Mucosa of descending colon (tissue), 3 donors: ENCODE measurements at regions not wholly inside any gene's neighbourhood (a gene's known extent, or its start where the extent isn't known, plus 50 kb on each side); places are given as distances from the start of the nearest gene placed in this dataset.

ENCODE experiments used
- ATAC-seq: fragments of 200-7000 bp; cut with Tn5 transposase; one replicate; pipeline ENCODE4 v1.9.1; 2020; ENCODE audit warnings: mild to moderate bottlenecking, moderate library complexity
- DNase-seq, 3 donors: peaks; one replicate each; pipeline ENCODE4 v3.0.0-alpha.2; 2020
- H3K36me3 ChIP-seq: fragments of 200-600 bp; one replicate; pipeline ENCODE4 v1.8.0; 2021; ENCODE audit warnings: low read depth, mild to moderate bottlenecking
- H3K4me1 ChIP-seq: fragments of 200-600 bp; one replicate; pipeline ENCODE4 v1.8.0; 2021; ENCODE audit warnings: low read depth, mild to moderate bottlenecking
- H3K4me3 ChIP-seq: fragments of 200-600 bp; one replicate; pipeline ENCODE4 v1.8.0; 2021; ENCODE audit warnings: mild to moderate bottlenecking
- H3K9me3 ChIP-seq: fragments of 200-600 bp; one replicate; pipeline ENCODE4 v1.8.0; 2021; ENCODE audit warnings: mild to moderate bottlenecking
- CTCF ChIP-seq: fragments of 200-600 bp; IDR thresholded peaks from one replicate; pipeline ENCODE4 v1.8.0; 2022; ENCODE audit warnings: antibody characterized with exemption, mild to moderate bottlenecking
- intact Hi-C, 2 donors: fragments of 100-400 bp; cut with DNase I in 1 of 2; cut with micrococcal nuclease in 1 of 2; formaldehyde crosslinking; loops; one replicate each; pipeline versions ENCODE4 v1.11.0 to v1.11.1; 2022; cut with DNase I, micrococcal nuclease
- donor health status: DM: no; HTN: no; CAD: no; lungs with moderate emphysema.
- donor health status: DM: no; HTN: no; CAD: no.
- donor health status: DM: no; HTN: yes; CAD: no.

DNA sequence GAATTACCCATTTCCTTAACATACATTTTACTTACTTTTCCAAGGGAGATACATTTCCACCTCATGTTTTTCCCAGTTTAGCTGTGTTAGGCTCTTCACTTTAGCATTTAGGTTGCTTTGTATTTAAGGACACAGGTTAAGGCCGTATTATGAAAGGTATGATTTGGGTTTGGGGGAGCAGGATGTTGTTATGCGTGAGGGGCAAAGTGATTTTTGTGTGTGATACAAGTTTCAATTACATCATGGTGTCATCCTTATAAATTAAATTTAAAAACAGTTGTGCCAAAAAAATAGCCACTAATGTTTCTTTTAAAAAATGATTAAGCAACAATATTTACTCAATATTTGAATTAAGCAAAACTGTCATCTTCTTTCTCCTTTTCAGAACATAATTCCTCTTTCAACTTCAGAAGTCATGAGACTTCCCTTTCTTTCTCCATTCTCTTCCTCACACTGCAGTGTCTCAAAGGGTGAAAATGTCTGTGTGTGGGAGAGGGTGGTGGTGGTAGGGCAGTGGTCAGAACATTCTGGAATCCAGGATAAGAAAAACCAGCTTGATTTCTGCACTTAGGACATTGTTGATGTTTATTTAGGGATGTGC, 126.2 kb downstream of the KCNRG start:
- no peak for TF ChIP-seq CTCF
- Histone ChIP-seq H3K4me1 (no peaks in the 10 kb centered on the region), H3K36me3 (no peaks in the 10 kb centered on the region), H3K9me3 (no peaks in the 10 kb centered on the region), H3K4me3 (no peak overlapping the region)
- no peak for ATAC-seq
- intact Hi-C loops: no loop called here
- no peak for DNase-seq

DNA sequence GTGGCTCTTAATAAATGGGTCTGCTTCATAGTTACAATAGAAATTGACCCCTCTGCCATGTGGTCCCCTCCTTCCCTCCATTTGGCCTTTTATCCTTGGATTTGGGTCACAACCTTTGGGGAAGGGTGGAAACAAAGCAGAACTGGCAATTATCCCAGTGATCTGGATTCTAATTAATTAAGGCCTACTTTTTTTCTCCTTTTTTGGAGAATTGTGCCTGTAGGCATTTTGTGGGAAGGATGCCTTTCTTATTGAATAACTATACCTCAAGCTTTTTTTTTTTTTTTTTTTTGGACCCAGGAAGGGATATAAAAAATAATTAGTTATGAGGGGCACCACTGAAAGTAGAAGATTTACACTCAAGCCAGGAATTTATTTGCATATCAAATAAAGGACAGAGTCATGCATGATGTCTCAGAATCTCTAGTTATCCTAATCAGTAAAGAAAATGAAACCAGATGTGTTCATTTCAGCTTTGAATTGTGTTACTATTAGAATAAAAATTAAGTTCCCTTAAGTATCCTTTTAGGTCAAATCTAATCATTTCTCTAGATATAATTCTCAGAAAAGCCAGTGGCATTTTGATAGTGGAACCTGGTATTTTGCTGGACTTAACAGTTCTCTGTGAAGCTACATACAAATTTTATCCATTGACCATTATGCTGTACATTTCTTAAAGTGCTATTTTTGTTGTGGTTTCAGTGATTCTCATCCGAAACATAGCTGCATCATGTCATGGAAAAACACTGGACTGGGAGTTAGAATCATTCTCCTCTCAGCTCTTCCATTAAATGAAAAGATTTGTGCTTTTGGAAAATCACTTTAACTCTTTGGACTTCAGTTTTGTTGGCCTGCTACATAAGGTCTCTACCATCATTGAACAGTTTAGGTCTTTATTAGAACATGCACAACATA, 129.3 kb downstream of the KCNRG start:
- DNase-seq (no peak), ATAC-seq (no peak)
- Histone ChIP-seq H3K4me3 (no peak overlapping the region), H3K4me1 (no peaks in the 10 kb centered on the region), H3K9me3 (no peaks in the 10 kb centered on the region), H3K36me3 (no peaks in the 10 kb centered on the region)
- intact Hi-C loops: no loop called here
- no peak for TF ChIP-seq CTCF

GRCh38 chr13:50149214-50149613, 134.0 kb downstream of the KCNRG start:
- intact Hi-C loops: no loop called here
- H3K36me3 ChIP-seq: no peaks in the 10 kb centered on the region

DNA sequence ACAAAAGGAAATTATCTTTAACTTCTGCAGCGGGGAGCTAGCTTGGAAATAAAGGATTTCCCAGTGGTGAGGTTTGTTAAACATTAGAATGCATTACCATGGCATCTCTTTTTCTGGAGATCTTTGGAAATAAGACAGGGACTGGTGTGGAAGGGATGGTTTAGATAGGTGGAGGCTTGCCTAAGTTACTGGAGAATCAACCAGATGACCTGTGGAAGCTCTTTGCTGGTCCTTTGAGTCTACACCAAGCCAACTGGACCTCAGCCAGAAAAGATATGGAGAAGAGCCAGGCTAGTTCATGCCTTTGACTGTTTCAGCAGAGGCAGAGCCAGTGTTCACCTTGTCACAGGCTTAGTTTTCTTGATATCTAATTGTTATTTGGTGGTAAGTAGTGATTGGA, 134.7 kb downstream of the KCNRG start:
- Histone ChIP-seq H3K9me3 (no peaks in the 10 kb centered on the region), H3K4me1 (no peaks in the 10 kb centered on the region), H3K4me3 (no peak overlapping the region), H3K36me3 (no peaks in the 10 kb centered on the region)
- DNase-seq (peak in 1 of 3 donors; percentile 51), ATAC-seq (no peak)
- intact Hi-C loops: no loop called here
- no peak for TF ChIP-seq CTCF

More at GRCh38 chr13:50149214-50149613, 134.0 kb downstream of the KCNRG start:
- Histone ChIP-seq H3K9me3 (no peaks in the 10 kb centered on the region), H3K4me3 (no peak overlapping the region), H3K4me1 (no peaks in the 10 kb centered on the region)
- DNase-seq (no peak), ATAC-seq (no peak)
- no peak for TF ChIP-seq CTCF

DNA sequence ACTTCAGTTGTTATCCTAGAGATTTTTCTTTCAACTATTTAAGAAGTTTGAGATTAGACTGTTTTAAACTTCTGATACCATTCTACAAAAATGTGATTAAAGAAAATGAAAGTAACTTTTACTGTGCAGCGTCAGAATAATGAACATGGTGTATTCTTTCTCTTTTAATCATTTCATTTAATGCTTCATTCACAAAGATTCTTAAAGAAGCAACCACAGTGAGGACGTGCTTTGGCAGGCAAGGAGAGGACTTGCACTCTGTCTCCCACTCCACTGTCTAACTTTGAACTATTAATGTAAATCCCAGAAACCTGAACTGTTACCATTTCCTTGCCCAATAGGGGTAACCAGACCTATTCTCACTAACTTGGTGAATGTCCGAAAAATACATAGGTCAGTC, 137.0 kb downstream of the KCNRG start:
- TF ChIP-seq CTCF: no peak
- no peaks in the 10 kb centered on the region for H3K9me3 ChIP-seq
- intact Hi-C loops: no loop called here
- ATAC-seq (peak; percentile 31), DNase-seq (no peak)
- H3K4me3 ChIP-seq: no peak overlapping the region
- H3K36me3 ChIP-seq: no peaks in the 10 kb centered on the region
- no peaks in the 10 kb centered on the region for H3K4me1 ChIP-seq
